ENCODE measurements at regions not wholly inside any gene's neighbourhood (a gene's known extent, or its start where the extent isn't known, plus 50 kb on each side); places are given as distances from the start of the nearest gene placed in this dataset.

GRCh38 chr3:103803787-103804186 is 1369.0 kb downstream of the ZPLD1 start:
- no peak for DNase-seq (ENCODE audit: low read depth, low spot score)

More at GRCh38 chr3:103803787-103804186, 1369.0 kb downstream of the ZPLD1 start:
- no peaks in the 10 kb centered on the region for H3K36me3 ChIP-seq (ENCODE audit: control insufficient read depth in 2 of 2, insufficient read depth in 2 of 2, low read length in 1 of 2)
- RAD21 ChIA-PET (ENCODE audit: unreplicated experiment), result no interaction called here
- in situ Hi-C loops (cut with MboI) (no loop called here), intact Hi-C loops (cut with micrococcal nuclease; ENCODE audit: unreplicated experiment) (no loop called here)
- POLR2A ChIA-PET, result no interaction called here
- H3K27me3 ChIP-seq (replicated peaks in 1 of 2; ENCODE audit: control insufficient read depth in 2 of 2, insufficient read depth in 2 of 2, low read length in 1 of 2), result no peaks in the 10 kb centered on the region
- FAIRE-seq, result no peak
- SMC1A ChIA-PET (ENCODE audit: uncharacterized antibody, unreplicated experiment), result no interaction called here
- no peaks in the 10 kb centered on the region for H3K9me3 ChIP-seq (replicated peaks; ENCODE audit: control insufficient read depth, insufficient read depth, low read length)
- no peak overlapping the region for H3K27ac ChIP-seq (ENCODE audit: control insufficient read depth, insufficient read depth)
- TF ChIP-seq REST (IDR thresholded peaks at IDR 0.05; ENCODE audit: low read depth, low read length), result no peak
- no peak for TF ChIP-seq NFYB (IDR thresholded peaks at IDR 0.05; ENCODE audit: insufficient read depth, low read depth, low read length)
- no peak for TF ChIP-seq KDM1A (IDR thresholded peaks at IDR 0.05; ENCODE audit: borderline replicate concordance)
- TF ChIP-seq SMAD5 (IDR thresholded peaks at IDR 0.05; ENCODE audit: low read depth), result no peak
- TF ChIP-seq PAX8 (IDR thresholded peaks at IDR 0.05), result no peak
- TF ChIP-seq DPF2 (IDR thresholded peaks at IDR 0.05), result no peak
- no peak for TF ChIP-seq SREBF1 (IDR thresholded peaks at IDR 0.05; ENCODE audit: low read length)
- TF ChIP-seq IRF5 (IDR thresholded peaks at IDR 0.05; ENCODE audit: borderline replicate concordance), result no peak
- TF ChIP-seq BACH1 (IDR thresholded peaks at IDR 0.05; ENCODE audit: borderline replicate concordance), result no peak
- TF ChIP-seq MAX (IDR thresholded peaks at IDR 0.05; ENCODE audit: low read depth, low read length), result no peak
- TF ChIP-seq ATF3 (IDR thresholded peaks at IDR 0.05; ENCODE audit: borderline replicate concordance, extremely low read depth, low read depth, low read length), result no peak
- no peak for TF ChIP-seq ZBTB4 (CRISPR knock-in tag; IDR thresholded peaks at IDR 0.05)
- no peak for TF ChIP-seq POLR2AphosphoS5 (IDR thresholded peaks at IDR 0.05; ENCODE audit: low read length)
- no peak for TF ChIP-seq NKRF (conservative IDR thresholded peaks at IDR 0.05)
- no peak for TF ChIP-seq NFIC (IDR thresholded peaks at IDR 0.05; ENCODE audit: low read depth, low read length)
- H2AFZ ChIP-seq (ENCODE audit: control insufficient read depth, low read depth, low read length), result no peak overlapping the region
- no peak for ATAC-seq
- no peaks in the 10 kb centered on the region for H3K4me1 ChIP-seq (ENCODE audit: control insufficient read depth, insufficient read depth, low read length)
- CTCF ChIA-PET, result interaction anchor here (0.6 kb wide), 1 partner anchor 355 kb away, joined by 3 read pairs; no protein-coding TSS in a partner anchor
- whole genome bisulfite sequencing (ENCODE audit: insufficient coverage, insufficient replicate concordance, low lambda C conversion rate, missing lambda C conversion rate), result 20% methylated on average over 1 of the region's 1 CpG
- H3K79me2 ChIP-seq (ENCODE audit: control insufficient read depth, insufficient read depth, low read length), result no peaks in the 10 kb centered on the region
- no peaks in the 10 kb centered on the region for H4K20me1 ChIP-seq (ENCODE audit: control insufficient read depth, insufficient read depth)
- H3K4me2 ChIP-seq (ENCODE audit: control insufficient read depth, insufficient read depth), result no peak overlapping the region
- no TSS peak for BruUV-seq (replicated peaks)
- no peak overlapping the region for H3K9ac ChIP-seq (ENCODE audit: control insufficient read depth, insufficient read depth, low read length)
- no peak overlapping the region for H3K4me3 ChIP-seq
